HG03460 (cell line): ENCODE measurements at regions not wholly inside any gene's neighbourhood (a gene's known extent, or its start where the extent isn't known, plus 50 kb on each side); places are given as distances from the start of the nearest gene placed in this dataset.

Experiments
- ATAC-seq: cut with Tn5 transposase; IDR thresholded peaks from one replicate; pipeline ENCODE4 v1.9.1; 2021; ENCODE audit not compliant: unreplicated experiment

- ATAC-seq = no peak
Observed at GRCh38 chr13:90402613-90403012, 944.9 kb upstream of the MIR17HG start.

GRCh38 chr13:90403330-90404082, 944.0 kb upstream of the MIR17HG start:
- no peak for ATAC-seq

- ATAC-seq = no peak
Observed at GRCh38 chr13:90405301-90405700, 942.2 kb upstream of the MIR17HG start.

GRCh38 chr13:90412980-90413379, 934.5 kb upstream of the MIR17HG start:
- no peak for ATAC-seq

GRCh38 chr13:90413548-90413947, 933.9 kb upstream of the MIR17HG start:
- no peak for ATAC-seq

GRCh38 chr13:90414691-90415596, 932.5 kb upstream of the MIR17HG start:
- no peak for ATAC-seq

GRCh38 chr13:90415902-90416301, 931.6 kb upstream of the MIR17HG start:
- no peak for ATAC-seq

- ATAC-seq = no peak
Observed at GRCh38 chr13:90416519-90416918, 931.0 kb upstream of the MIR17HG start.

- ATAC-seq = no peak
Observed at GRCh38 chr13:90416938-90417337, 930.5 kb upstream of the MIR17HG start.

- no peak for ATAC-seq
Observed at GRCh38 chr13:90420683-90421082, 926.8 kb upstream of the MIR17HG start.

GRCh38 chr13:90427322-90428272, 919.9 kb upstream of the MIR17HG start:
- ATAC-seq = no peak

- no peak for ATAC-seq
Observed at GRCh38 chr13:90428522-90429210, 918.8 kb upstream of the MIR17HG start.

GRCh38 chr13:90430127-90430526, 917.4 kb upstream of the MIR17HG start:
- no peak for ATAC-seq

GRCh38 chr13:90436697-90437096, 910.8 kb upstream of the MIR17HG start:
- ATAC-seq = no peak

- ATAC-seq = no peak
Observed at GRCh38 chr13:90438576-90438975, 908.9 kb upstream of the MIR17HG start.

- ATAC-seq = no peak
Observed at GRCh38 chr13:90443268-90443667, 904.2 kb upstream of the MIR17HG start.

- no peak for ATAC-seq
Observed at GRCh38 chr13:90444232-90444631, 903.3 kb upstream of the MIR17HG start.

GRCh38 chr13:90445179-90445578, 902.3 kb upstream of the MIR17HG start:
- no peak for ATAC-seq

- ATAC-seq = no peak
Observed at GRCh38 chr13:90447034-90447733, 900.3 kb upstream of the MIR17HG start.

GRCh38 chr13:90447734-90448101, 899.8 kb upstream of the MIR17HG start:
- ATAC-seq = no peak
